Esophagus squamous epithelium (tissue), 5 donors: ENCODE measurements at regions not wholly inside any gene's neighbourhood (a gene's known extent, or its start where the extent isn't known, plus 50 kb on each side); places are given as distances from the start of the nearest gene placed in this dataset.
A peak's percentile ranks its signal among the peaks of the same experiment; 100 is the strongest.

Experiments used
- DNase-seq: peaks from one replicate; lab custom pipeline; 2025; lab: John Stamatoyannopoulos, UW
- H3K27ac ChIP-seq, 4 donors: fragments of 200-600 bp; sonication (generic); one replicate each; pipeline ENCODE4 v1.5.1; 2016 to 2019; ENCODE audit warnings: mild to moderate bottlenecking in 1 of 4
- H3K27me3 ChIP-seq, 4 donors: fragments of 200-600 bp; sonication (generic); 1 replicate in 3 of 4; 2 replicates in 1 of 4; pipeline versions ENCODE4 v1.5.1 to v1.6.0; 2017 to 2021; ENCODE audit warnings: antibody characterized with exemption in 1 of 4
- H3K36me3 ChIP-seq, 3 donors: fragments of 200-600 bp; sonication (generic); one replicate each; pipeline ENCODE4 v1.5.1; 2016 to 2019
- H3K4me1 ChIP-seq, 3 donors: fragments of 200-600 bp; sonication (generic); one replicate each; pipeline ENCODE4 v1.5.1; 2017 to 2019
- H3K4me3 ChIP-seq, 4 donors: fragments of 200-600 bp; sonication (generic); 1 replicate in 3 of 4; 2 replicates in 1 of 4; pipeline ENCODE4 v1.5.1; 2016 to 2019; ENCODE audit warnings: mild to moderate bottlenecking in 2 of 4, moderate library complexity in 1 of 4
- H3K9me3 ChIP-seq, 3 donors: fragments of 200-600 bp; sonication (generic); one replicate each; pipeline ENCODE4 v1.5.1; 2016 to 2019
- POLR2A ChIP-seq, 4 donors: fragments of 450-650 bp; IDR thresholded peaks; one replicate each; pipeline ENCODE4 v1.6.1; 2017; ENCODE audit warnings: antibody characterized with exemption in 4 of 4, mild to moderate bottlenecking in 4 of 4, moderate library complexity in 3 of 4
- WGBS, 2 donors: methylation state at CpG; one replicate each; pipeline ENCODE4 v1.1.5; 2018; 5-methylcytosine and 5-hydroxymethylcytosine counted together
- intact Hi-C: fragments of 100-400 bp; cut with DNase I; formaldehyde crosslinking; loops from one replicate; pipeline ENCODE4 v1.15.0; 2022
- TF ChIP-seq, protein P1 (sequence below), 6 experiments: fragments of 450-650 bp in 4 of 6; fragments of 200-600 bp in 2 of 6; sonication (generic) in 2 of 6; IDR thresholded peaks; one replicate each; pipeline ENCODE4 v1.5.1; 2016 to 2019; ENCODE audit warnings: antibody characterized with exemption in 6 of 6, mild to moderate bottlenecking in 4 of 6, moderate library complexity in 4 of 6
- donor health status: DM: yes; HTN: yes; CAD: no.

DNA sequence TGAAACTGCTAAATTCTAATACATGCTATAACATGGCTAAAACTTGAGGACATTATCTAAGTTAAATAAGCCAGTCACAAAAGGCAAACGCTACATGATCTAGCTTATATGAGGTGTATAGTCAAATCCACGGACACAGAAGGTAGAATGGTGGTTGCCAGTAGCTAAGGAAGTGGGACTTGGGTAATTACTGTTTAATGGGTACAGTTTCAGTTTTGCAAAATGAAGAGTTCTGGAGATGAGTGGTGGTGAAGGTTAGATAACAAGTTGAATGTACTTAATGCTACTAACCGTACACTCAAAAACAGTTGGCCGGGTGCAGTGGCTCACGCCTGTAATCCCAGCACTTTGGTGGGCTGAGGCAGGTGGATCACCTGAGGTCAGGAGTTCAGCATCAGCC is 644.5 kb upstream of the DIPK2B start:
- H3K9me3 ChIP-seq: no peaks in the 10 kb centered on the region
- H3K36me3 ChIP-seq: peaks cover 0 to 8% (median 0%) of the 10 kb centered on the region in 3 donors
- H3K4me3 ChIP-seq: no peak overlapping the region
- WGBS, 2 donors: 72 to 80% methylated on average over 5 of the region's 5 CpGs
- H3K27me3 ChIP-seq: no peaks in the 10 kb centered on the region
- peaks cover 0 to 35% (median 0%) of the 10 kb centered on the region in 3 donors for H3K4me1 ChIP-seq
- TF ChIP-seq POLR2A (IDR thresholded peaks at IDR 0.05): no peak
- TF ChIP-seq, protein P1, sequence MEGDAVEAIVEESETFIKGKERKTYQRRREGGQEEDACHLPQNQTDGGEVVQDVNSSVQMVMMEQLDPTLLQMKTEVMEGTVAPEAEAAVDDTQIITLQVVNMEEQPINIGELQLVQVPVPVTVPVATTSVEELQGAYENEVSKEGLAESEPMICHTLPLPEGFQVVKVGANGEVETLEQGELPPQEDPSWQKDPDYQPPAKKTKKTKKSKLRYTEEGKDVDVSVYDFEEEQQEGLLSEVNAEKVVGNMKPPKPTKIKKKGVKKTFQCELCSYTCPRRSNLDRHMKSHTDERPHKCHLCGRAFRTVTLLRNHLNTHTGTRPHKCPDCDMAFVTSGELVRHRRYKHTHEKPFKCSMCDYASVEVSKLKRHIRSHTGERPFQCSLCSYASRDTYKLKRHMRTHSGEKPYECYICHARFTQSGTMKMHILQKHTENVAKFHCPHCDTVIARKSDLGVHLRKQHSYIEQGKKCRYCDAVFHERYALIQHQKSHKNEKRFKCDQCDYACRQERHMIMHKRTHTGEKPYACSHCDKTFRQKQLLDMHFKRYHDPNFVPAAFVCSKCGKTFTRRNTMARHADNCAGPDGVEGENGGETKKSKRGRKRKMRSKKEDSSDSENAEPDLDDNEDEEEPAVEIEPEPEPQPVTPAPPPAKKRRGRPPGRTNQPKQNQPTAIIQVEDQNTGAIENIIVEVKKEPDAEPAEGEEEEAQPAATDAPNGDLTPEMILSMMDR (IDR thresholded peaks at IDR 0.05): no peak
- H3K27ac ChIP-seq: no peak overlapping the region
- intact Hi-C loops: no loop called here
- DNase-seq: no peak

DNA sequence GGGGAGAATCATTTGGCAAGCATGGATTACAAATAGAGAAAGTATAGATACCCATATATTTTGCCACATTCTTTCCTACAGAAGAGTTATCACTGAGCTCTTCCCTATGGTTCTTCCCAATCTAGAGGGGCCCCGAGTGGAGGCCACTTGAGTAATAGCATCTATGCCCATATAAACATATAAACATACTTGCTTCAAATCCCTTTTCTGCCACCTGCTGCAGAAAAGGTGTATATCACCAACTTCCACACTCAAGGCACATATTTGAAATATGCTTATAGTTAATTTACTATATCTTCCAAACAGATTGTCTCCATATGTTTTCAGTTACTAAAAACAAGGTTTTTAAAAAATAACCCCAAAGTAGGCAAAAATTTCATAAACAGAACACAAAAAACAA is 642.8 kb upstream of the DIPK2B start:
- TF ChIP-seq, protein P1 (IDR thresholded peaks at IDR 0.05): peak in 4 of 6 experiments; percentile 6 to 19 (median 12)
- TF ChIP-seq POLR2A (IDR thresholded peaks at IDR 0.05): no peak
- Histone ChIP-seq H3K4me1 (peaks cover 0 to 32% (median 0%) of the 10 kb centered on the region in 3 donors), H3K27ac (peak overlapping the region in 1 of 4 donors; percentile 11), H3K27me3 (no peaks in the 10 kb centered on the region), H3K4me3 (no peak overlapping the region), H3K9me3 (no peaks in the 10 kb centered on the region), H3K36me3 (peaks cover 0 to 8% (median 0%) of the 10 kb centered on the region in 3 donors)
- intact Hi-C loops: no loop called here
- WGBS, 2 donors: 0 to 21% methylated on average over 1 of the region's 1 CpG
- DNase-seq: no peak

DNA sequence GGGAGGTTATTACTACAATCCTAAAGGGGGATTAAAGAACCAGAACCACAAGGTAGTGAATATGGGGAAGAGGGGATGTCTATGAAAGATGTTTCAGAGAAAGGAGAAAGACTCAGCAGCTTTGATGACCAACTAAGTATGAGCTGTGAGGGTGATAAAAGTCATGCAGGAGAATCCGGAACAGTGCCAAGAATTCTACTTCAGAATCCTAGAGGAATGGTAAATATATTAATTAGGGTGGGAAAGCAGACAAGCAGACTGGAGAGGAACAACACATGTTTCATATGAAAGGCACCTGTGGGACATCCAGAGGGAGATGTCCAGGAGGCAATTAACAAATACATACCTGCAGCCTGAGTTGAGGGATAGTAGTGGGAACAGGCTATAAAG is 642.2 kb upstream of the DIPK2B start:
- Histone ChIP-seq H3K27ac (peak overlapping the region in 1 of 4 donors; percentile 19), H3K36me3 (peaks cover 0 to 8% (median 0%) of the 10 kb centered on the region in 3 donors), H3K9me3 (no peaks in the 10 kb centered on the region), H3K4me3 (no peak overlapping the region), H3K27me3 (no peaks in the 10 kb centered on the region), H3K4me1 (peaks cover 0 to 28% (median 0%) of the 10 kb centered on the region in 3 donors)
- TF ChIP-seq, protein P1 (IDR thresholded peaks at IDR 0.05): no peak
- no peak for TF ChIP-seq POLR2A (IDR thresholded peaks at IDR 0.05)
- 42 to 60% methylated on average over 1 of the region's 1 CpG for WGBS, 2 donors
- intact Hi-C loops: no loop called here
- no peak for DNase-seq

DNA sequence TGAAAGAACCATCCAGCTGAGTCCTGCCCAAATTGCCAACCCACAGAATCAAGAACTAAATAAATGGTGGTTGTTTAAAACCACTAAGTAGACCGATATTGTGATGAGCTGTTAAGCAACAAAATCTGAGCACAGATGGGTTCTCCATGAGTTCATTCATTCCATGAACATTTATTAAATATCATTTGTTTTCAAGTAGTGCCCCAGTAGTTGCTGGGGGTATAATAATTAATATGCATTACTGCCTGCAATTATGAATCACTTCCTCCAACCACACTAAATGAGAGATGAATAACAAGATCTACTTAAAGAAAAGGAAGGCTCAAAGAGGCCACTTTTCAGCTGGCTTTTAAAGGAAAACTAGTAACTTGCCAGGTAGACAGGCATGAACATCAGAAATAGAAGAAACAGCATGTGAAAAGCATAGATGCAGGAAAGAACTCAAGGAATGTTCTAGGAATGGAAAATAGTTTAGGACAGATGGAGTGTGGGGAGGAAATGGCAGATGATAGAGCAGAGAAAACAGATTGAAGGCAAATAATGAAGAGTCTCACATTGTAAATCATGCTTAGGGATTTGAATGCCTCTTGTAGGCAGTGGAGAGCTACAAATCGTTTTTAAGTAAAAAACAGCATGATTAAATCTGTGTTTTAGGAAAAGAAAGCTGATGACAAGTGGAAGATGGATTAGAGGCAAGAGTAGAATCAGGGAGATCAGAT is 641.7 kb upstream of the DIPK2B start:
- Histone ChIP-seq H3K36me3 (peaks cover 0 to 8% (median 0%) of the 10 kb centered on the region in 3 donors), H3K27me3 (no peaks in the 10 kb centered on the region), H3K4me1 (peaks cover 0 to 25% (median 0%) of the 10 kb centered on the region in 3 donors), H3K4me3 (no peak overlapping the region), H3K9me3 (no peaks in the 10 kb centered on the region), H3K27ac (peak overlapping the region in 2 of 4 donors; percentile 19 to 29)
- TF ChIP-seq POLR2A (IDR thresholded peaks at IDR 0.05): no peak
- TF ChIP-seq, protein P1 (IDR thresholded peaks at IDR 0.05): no peak
- DNase-seq: no peak
- intact Hi-C loops: no loop called here
- WGBS, 2 donors: 20 to 51% methylated on average over 2 of the region's 2 CpGs

DNA sequence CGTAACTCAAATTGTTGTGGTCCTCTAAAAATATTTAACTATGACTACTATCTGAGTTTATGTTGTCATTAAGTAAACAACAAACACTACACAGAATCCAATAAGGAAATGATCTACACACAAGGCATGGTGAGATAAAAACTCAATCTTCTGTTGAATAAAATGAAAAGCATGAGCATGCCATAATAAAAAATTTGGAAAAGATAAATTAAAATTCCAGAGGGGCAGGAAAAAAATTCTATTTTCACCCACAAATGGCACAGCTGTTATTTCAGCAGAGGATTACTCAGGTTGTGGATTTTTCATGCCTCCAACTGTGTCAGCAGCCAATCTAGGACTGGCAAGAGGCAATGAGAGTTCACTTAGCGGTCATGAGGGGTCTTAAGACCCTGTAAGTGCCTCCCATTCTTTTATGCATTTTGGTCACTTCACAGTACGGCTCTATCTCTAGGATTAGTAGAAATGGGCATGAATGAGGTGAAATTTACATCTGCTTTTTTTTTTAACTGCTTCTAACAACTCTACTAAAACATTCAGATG is 639.8 kb upstream of the DIPK2B start:
- Histone ChIP-seq H3K27me3 (no peaks in the 10 kb centered on the region), H3K4me1 (peaks cover 0 to 16% (median 0%) of the 10 kb centered on the region in 3 donors), H3K36me3 (peaks cover 0 to 7% (median 0%) of the 10 kb centered on the region in 3 donors), H3K4me3 (no peak overlapping the region), H3K27ac (no peak overlapping the region), H3K9me3 (no peaks in the 10 kb centered on the region)
- intact Hi-C loops: no loop called here
- no peak for DNase-seq
- TF ChIP-seq POLR2A (IDR thresholded peaks at IDR 0.05): no peak
- TF ChIP-seq, protein P1 (IDR thresholded peaks at IDR 0.05): no peak
- WGBS, 2 donors: 76 to 88% methylated on average over 3 of the region's 3 CpGs
